ENCODE measurements at regions not wholly inside any gene's neighbourhood (a gene's known extent, or its start where the extent isn't known, plus 50 kb on each side); places are given as distances from the start of the nearest gene placed in this dataset.

DNA sequence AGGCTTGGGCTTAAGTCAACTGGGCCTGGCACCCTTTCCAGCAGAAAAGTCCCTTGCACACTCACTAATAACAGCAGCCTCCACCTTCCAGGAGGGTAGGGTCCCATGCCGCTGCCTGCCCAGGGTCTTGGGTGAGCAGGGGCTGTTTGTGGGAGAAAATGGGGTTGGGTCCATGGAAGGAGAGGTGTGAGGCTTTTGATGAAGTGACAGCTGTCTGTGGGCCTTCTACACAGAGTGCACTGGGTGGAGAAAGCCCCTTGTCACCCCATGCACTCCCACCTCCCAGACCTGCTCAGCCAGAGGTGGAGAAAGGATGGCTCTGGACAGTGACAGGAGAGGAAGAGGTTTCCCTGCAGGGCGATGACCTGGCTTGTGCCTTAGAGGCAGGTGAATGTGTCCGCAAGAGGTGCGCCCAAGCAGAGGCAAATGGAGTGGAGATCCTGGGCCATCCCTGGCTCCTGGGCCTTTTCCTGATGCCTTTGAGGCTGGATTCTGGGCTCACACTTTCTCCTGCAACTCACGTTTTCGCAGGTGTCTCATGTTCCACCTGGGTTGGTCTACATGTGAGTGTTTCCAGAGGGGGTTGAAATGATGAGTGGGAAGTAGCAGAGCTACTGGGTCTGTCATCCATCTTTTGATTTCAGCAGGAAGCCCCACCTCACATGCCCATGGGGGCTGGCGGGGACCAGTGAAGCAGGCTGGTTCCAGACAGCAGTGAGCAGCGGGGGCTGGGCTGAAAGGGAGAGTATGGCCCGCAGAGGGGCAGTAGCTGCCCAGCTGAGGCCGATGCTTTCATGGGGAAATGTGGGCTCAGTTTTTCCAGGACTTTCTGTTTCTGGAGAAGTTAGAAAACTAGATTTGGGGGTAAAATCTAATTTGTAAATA, 85.2 kb upstream of the PRR23E start:
- DNase-seq: no peak

GRCh38 chr3:127108796-127109195, 84.1 kb upstream of the PRR23E start:
- no peak for DNase-seq

- DNase-seq: no peak
Observed at GRCh38 chr3:127110982-127111693, 81.8 kb upstream of the PRR23E start.

GRCh38 chr3:127112796-127113570, 79.9 kb upstream of the PRR23E start:
- no peak for DNase-seq

- no peak for DNase-seq
Observed at GRCh38 chr3:127113571-127113891, 79.4 kb upstream of the PRR23E start.

GRCh38 chr3:127114337-127115070, 78.4 kb upstream of the PRR23E start:
- DNase-seq: no peak

GRCh38 chr3:127115691-127116351, 77.1 kb upstream of the PRR23E start:
- no peak for DNase-seq

- DNase-seq: no peak
Observed at GRCh38 chr3:127118366-127118765, 74.6 kb upstream of the PRR23E start.

DNA sequence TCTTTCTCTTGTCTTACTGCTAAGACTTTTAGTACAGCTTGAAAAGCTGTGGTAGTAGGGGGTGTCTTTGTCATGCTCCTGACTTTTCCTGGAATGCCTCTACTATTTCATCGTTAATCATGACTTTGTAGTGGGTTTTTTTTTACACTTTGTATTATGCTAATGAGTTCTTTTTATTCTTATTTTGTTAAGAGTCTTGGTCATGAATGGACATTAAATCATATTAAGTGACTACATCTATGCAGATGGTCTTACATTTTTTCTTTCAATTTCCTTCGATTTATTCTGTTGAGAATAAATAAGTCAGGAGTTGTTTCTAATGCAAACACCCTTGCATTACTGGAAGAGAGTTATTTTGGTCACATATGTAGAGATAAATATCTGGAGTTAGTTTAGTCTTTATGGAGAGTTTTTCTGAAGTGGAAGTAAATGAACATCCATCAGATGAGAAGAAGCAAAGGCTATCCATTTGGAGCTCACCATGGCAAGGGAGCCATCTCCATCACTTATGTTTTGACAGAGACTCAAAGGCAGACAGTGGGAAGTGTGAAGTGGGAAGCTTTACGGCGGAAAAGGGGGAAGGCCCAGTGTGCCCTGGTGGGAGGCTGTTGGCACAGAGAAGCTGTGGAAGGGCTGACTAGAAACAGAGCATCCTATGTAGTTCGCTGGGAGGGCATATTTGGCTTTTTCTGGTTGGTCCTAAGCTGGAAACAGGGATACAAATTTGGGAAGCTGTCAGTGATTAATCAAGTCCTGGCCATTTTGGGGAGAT, 73.1 kb upstream of the PRR23E start:
- DNase-seq: no peak

GRCh38 chr3:127120851-127121647, 71.9 kb upstream of the PRR23E start:
- DNase-seq: no peak

DNA sequence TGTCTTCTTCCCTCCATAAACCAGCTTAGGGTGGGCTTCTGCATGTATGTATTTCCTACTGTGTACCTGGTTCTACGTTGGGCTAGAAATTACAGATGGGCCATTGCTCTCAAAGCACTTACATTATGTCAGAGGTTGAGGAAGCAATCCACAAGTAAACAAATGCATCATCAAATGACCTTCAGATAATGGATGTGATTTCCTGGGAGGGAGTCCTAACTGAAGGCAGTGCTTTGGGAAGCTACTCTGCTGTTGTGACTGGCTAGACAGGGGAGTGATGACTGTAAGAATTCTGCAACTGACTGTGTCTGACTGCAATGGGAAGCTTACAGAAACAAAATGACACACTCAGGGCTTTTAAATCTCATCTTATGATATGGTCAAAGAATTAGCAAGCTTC, 71.0 kb upstream of the PRR23E start:
- DNase-seq: no peak

GRCh38 chr3:127123533-127123932, 69.4 kb upstream of the PRR23E start:
- no peak for DNase-seq

GRCh38 chr3:127124120-127124519, 68.8 kb upstream of the PRR23E start:
- DNase-seq: no peak

DNA sequence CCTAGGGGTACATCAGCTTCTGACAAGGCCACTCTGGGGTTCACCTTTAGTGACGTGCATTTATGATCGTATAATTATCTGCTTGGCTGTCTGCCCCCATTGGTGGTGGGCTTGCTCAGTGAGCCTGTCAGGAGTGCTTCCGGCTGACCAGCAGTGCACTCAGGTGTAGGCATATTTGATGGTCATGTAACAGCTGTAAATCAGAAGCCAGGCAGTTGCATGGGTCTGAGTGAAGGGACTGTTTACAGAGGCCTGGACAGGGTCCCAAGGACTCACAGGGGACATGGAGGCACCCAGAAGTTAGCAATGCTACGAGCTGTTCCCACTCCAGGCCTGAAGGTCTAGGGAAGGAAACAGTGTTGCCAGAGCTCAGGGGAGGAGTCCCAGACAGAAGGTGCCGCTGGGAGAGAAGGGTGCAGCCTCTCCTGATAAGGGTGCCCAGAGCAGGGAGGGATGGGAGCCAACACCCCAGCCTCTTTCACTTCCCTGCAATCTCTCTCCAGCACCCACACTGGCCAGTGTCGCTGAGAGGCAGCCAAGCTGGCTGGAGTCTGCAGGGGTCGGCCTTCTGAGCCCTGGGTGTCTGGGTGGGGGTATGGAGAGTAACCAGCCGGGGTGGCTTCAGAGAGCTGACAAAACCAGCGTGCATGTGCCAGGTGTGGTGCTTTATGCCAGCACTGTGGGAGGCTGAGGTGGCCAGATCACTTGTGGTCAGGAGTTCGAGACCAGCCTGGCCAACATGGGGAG, 61.3 kb upstream of the PRR23E start:
- no peak for DNase-seq

DNA sequence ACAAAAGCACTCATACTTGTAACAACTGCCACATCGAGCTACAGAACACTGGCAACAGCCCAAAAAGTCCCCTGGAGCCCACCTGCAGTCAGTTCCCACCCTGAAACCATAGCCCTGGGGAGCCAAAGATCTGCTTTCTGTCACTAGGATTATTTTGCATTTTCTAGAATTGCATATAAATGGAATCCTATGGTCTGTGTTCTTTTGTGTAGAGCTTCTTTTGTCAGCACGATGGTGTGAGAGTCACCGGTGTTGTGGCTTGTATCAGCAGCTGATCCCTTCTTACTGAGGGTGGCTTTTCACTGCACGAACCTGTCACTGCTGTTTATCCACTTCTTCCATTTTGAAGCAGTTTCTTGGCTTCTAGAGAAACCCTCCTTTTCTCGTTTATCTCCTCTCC, 60.1 kb upstream of the PRR23E start:
- no peak for DNase-seq

DNA sequence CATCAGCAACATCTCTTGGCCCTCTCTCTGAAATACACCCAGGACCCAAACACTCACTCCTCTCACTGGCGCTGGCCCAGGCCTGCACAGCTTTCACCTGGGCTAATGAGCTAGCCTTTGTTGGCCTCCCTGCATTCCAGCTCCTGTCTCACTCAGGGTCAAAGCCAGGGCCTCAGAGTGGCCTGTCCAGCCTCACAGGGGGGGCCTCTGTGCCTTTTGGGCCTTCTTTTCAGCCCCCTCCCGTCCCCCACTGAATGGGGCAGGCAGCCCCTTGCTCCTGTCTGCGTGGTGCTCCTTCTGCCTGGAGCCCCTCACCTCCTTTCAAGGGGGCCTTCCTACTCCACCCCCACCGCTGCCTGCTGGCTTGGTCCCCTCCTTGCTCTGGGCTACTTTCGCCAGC, 59.0 kb upstream of the PRR23E start:
- no peak for DNase-seq

- no peak for DNase-seq
Observed at GRCh38 chr3:127134466-127134865, 58.5 kb upstream of the PRR23E start.

DNA sequence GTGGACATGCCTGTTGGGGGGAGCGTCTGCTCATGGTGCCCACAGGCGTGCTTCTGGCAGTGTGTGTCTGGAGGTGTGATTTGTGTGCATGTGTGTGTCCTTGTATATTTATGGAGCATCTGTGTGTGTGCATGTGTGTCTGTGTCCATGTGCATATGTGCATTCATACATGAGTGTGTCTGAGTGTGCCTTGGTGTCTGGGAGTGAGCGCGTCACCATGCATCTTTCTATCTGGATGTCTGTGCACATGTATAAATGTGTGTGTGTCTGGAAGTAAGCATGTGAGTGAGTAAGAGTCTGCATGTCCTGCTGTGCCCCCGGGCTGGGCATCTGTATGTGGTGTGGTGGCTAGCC, 58.1 kb upstream of the PRR23E start:
- DNase-seq: no peak

Data from renal pelvis (tissue), 1 donor.